GM19395 (cell line): ENCODE measurements at regions not wholly inside any gene's neighbourhood (a gene's known extent, or its start where the extent isn't known, plus 50 kb on each side); places are given as distances from the start of the nearest gene placed in this dataset.
A peak's percentile ranks its signal among the peaks of the same experiment; 100 is the strongest.

Experiments used
- ATAC-seq: cut with Tn5 transposase; IDR thresholded peaks from one replicate; pipeline ENCODE4 v1.9.1; 2021; ENCODE audit warnings: mild to moderate bottlenecking, moderate library complexity; ENCODE audit not compliant: unreplicated experiment

DNA sequence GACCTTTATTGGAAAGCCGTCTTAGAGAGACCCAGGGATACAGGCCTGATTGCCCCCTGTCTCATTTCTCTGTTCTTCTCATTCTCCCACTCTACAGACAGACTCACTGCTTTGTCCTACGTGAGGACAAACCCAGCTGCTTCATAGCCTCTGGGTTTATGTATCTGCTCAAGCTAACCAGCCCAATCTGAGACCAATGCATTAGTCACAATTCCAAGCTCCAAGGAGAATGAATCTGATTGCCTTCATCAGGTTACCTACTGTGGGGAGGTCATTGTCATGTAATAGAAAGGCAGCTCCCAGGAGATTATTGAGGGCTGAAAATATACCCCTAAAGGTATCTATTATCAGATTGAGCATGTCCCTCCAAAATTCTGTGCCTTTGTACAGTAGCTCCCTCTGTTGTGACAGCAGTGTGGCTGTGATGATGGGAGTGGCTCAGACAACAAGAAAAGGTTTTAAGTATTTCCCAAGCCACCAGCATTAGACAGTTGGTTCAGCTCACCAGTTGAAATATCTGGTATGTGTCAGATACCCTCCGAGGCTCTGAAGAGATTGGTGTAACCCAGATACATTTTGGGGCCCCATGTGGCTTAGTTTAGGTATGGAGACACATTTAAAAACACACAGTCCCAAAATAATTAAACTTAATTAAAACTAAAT lies 123.1 kb upstream of the EEPD1 start:
- no peak for ATAC-seq

GRCh38 chr7:36032361-36032818 lies 120.7 kb upstream of the EEPD1 start:
- no peak for ATAC-seq

- no peak for ATAC-seq
Measured at GRCh38 chr7:36034020-36034419, 119.0 kb upstream of the EEPD1 start.

DNA sequence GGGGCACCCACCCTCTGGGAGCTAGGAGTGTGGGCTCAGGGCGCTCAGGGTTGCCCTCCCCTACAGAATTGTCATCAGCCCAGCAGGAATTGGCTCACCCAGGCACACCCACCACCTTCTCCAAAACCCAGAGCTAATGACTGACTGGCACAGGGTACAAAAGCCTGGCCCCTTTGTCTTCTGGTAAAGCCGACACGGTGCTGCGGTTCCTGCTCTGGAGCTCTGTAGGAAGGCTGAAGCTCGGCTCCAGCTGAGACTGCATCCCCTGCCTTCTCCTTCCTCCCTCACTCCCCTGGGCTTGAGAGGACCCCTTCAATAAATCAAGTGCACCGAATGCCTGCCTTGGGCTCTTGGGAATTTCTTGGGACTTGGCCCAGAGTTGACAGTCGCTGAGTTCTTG lies 117.9 kb upstream of the EEPD1 start:
- no peak for ATAC-seq

DNA sequence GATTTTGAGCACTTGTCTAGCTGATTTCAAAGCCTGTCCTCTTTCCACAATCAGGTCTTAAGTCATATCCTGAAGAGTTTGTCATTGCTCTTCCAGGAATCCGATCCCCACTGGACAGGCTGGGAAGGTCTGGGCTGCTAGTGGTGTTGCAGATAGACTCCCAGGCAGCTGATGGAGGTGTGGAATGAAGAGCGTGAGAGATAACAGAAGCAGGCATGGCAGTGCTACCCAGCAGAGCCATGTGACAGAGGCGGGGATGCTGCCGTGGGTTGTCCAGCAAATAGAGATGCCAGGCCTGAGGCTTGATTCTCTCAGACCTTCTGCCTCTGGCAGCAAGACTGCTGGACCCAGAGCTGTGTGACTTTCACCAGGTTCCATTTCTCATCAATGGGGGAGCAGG lies 116.5 kb upstream of the EEPD1 start:
- no peak for ATAC-seq

- ATAC-seq = no peak
Measured at GRCh38 chr7:36037121-36037662, 115.9 kb upstream of the EEPD1 start.

- ATAC-seq = no peak
Measured at GRCh38 chr7:36038063-36038721, 114.9 kb upstream of the EEPD1 start.

DNA sequence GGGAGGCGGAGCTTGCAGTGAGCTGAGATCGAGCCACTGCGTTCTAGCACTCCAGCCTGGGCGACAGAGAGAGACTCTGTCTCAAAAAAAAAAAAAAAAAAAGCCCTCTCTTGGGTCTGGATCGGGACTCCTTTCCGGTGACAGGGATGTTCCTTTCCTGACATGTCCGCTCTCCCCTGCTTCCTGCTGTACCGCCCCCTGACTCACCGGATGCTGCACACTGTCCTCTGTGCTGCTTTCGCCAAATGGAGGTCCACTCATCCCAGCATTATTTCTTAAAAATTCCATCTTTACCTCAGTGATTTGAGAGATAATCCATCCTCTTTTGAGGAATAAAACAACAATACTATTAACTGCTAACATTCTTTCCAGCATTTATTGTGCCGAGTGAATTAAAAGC lies 113.8 kb upstream of the EEPD1 start:
- ATAC-seq = no peak

GRCh38 chr7:36039671-36040070 lies 113.4 kb upstream of the EEPD1 start:
- no peak for ATAC-seq

DNA sequence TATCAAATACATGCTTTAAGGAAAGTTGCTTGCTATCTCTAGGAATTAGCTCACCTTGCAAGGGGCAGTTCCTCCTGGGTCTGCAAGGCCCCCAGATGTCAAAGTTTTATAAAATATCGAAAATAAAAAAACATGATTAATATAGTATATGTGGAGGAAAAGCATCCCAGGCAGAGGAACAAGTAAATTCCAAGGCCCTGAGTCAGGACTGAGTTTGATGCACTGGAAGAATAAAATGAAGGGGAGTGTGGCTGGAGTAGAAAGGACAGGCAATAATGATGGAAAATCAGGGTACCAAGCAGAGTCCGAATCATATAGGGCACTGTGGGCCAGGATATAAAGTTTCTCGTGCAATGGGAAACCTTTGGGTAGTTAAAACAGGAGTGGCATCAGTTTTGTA lies 112.4 kb upstream of the EEPD1 start:
- ATAC-seq = no peak

GRCh38 chr7:36044101-36044892 lies 108.8 kb upstream of the EEPD1 start:
- ATAC-seq = no peak

GRCh38 chr7:36045326-36045725 lies 107.7 kb upstream of the EEPD1 start:
- no peak for ATAC-seq

DNA sequence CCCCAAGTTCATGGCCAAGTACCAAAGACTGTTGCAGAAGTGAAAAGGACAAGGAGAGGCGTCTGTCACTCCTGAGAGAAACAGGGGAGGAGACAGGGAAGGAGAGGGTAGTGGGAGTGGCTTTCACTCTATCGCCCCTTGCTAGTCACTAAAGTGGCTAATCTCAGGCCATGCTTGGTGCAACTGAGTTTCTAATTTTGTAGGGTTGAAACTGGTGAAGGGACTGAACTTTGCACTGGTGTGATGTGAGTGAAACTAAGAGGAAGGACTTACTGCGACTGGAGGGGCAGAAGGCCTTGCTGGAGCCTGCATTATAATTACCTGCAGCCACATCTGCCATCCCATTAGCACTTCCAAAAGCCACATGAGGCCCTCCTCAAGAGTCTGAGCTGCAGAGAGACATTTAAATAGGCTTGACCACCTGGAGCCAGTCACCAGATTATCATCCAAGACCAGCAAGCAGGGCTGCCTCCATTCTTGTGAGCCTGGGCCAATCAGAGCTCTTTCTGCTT lies 107.2 kb upstream of the EEPD1 start:
- no peak for ATAC-seq

- no peak for ATAC-seq
Measured at GRCh38 chr7:36047091-36047658, 105.9 kb upstream of the EEPD1 start.

DNA sequence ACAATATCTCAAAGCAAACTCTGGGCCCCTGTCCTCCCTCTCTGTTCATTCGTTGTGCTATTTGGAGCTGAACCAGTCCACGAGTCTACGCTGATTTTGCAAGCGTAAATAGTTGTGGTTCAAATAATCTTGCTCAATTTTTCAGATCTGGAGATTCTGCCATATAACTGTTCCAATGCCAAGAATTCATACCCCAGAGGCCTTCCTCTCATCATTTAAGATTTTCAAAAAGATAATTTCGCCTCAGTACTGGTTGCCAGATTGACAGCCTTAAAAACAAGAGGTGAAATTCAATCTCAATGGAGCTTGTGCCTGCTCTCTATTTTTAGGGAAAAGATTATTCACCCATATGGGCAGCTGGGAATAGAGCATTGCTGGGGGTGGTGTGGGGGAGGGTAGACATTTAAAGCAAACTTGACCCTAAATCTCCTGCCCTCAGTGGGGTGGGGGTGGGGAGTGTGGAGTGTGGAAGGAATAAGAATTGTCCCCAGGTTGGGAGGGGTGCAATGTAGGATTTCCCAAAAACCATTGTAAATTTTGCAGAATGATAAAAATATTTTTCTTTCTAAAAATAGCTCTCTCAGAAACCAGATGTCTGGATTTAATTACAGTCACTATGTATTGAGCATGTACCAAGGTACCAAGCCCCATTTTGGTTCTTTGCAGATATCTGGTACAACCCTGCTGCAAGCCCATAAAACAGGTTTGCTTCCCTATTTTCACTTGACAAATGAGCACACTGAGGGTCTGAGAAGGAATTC lies 104.7 kb upstream of the EEPD1 start:
- no peak for ATAC-seq

DNA sequence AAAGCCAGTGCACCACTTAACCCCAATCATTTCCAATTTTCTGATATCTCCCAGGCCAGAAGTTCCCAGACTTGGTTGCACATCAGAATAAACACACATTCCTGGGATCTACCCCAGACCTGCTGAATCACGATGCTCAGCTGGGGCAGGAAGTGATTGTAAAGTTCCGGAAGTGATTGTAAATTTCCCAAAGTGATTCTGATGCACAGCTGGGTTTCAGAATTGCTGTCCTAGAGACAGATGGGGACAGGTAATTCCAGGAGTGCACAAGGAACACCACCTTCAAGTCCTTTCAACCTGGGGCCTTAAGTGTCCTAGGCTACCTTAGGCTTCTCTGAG lies 104.2 kb upstream of the EEPD1 start:
- no peak for ATAC-seq

DNA sequence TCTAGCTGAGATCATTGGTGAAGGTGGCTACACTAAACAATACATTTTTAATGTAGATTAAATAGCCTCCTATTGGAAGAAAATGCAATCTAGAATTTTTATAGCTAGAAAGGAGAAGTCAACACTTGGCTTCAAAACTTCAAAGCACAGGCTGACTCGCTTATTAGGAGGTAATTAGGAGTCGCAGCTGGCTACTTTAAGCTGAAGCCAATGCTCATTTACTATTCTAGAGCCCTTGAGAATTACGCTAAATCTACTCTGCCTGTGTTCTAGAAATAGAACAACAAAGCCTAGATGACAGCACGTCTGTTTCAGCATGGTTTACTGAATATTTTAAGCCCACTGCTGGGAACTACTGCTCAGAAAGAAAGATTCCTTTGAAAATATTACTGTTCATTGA lies 101.6 kb upstream of the EEPD1 start:
- ATAC-seq = no peak

DNA sequence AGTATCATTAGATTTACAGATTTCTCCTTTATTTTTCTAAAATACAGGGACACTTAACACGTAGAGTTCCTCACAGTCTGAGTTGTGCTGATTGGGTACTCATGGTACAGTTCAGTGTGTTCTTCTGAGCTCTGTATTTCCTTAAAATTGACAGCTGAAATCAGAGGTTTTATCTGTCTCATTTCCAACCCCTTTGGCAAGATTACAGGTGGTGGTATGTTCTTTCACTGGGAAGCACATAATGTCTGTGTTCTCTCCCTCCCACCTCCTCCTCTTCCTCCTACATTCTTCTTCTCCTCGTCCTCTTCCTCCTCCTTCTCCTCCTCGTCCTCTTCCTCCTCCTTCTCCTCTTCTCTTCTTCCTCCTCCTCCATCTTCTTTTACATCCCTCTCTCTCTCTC lies 99.5 kb upstream of the EEPD1 start:
- no peak for ATAC-seq

DNA sequence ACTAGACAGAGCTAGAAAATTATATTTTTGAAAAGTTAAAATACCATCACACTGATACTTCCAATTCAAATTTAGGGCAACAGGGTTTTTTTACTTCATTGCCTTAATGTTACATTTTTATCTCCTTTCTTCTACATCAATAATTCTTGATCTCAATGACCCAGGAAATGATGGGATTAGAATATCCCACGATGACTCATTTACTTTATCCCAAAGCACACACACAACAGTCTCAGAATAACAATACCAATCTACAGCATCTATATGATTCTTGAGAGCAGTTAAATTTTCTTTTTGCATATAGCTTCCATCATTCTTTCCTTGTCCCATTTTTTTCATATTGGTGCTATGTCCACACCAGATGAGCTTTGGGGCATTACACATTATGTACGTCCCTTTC lies 98.4 kb upstream of the EEPD1 start:
- no peak for ATAC-seq

DNA sequence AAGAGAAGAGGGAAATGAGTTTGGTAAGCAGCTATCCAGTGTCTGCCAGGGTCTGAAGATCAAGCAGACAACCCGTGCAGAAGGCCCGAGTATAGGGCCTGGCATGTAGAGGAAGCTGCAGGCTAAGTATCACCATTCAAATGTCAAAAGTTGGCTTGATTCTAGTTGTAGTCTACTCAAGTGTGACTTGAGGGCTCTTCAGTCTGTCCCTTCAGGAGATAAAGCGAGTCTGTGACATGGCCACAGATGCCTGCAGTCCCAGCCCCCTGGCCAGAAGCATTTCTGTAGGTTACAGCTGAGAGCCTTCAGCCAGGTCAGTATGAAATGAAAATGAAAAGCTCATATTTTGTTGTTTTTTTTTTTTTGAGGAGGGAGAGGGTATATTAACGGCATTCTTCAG lies 97.8 kb upstream of the EEPD1 start:
- ATAC-seq = no peak

DNA sequence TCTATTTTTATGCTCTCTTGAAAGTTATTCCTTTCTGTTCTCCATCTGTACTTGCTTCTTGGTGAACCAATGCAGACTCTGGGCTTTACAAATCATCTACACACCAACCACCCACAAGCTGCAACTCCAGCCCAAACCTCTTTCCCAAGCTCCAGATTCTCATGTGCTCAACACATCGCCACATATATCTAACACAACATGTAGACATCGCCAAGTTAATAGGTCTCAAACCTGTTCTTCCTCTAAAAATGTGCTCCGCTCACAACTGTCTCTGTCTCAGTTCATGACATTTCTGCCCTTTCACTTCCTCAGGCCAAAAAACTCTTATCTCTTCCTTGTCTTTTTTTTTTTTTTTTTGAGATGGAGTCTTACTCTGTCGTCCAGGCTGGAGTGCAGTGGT lies 95.7 kb upstream of the EEPD1 start:
- peak; percentile 79 for ATAC-seq
